HL-60 (cell line): ENCODE measurements at regions not wholly inside any gene's neighbourhood (a gene's known extent, or its start where the extent isn't known, plus 50 kb on each side); places are given as distances from the start of the nearest gene placed in this dataset.

Source experiments
- DNase-seq, 2 experiments: peaks; one replicate each; pipeline ENCODE4 v3.0.0-alpha.2; 2010 to 2020; ENCODE audit warnings: low read depth in 1 of 2, low spot score in 1 of 2
- H3K27ac ChIP-seq: fragments of 250-450 bp; sonication (Bioruptor Pico); replicated peaks from 2 replicates; pipeline ENCODE4 v1.5.1; 2020; ENCODE audit warnings: mild to moderate bottlenecking, moderate library complexity
- H3K27me3 ChIP-seq: fragments of 250-450 bp; sonication (Bioruptor Pico); 2 replicates; pipeline ENCODE4 v1.5.1; 2021; ENCODE audit warnings: mild to moderate bottlenecking, moderate library complexity; ENCODE audit not compliant: insufficient read depth, poor library complexity, severe bottlenecking
- H3K4me3 ChIP-seq: replicated peaks from 2 replicates; pipeline ENCODE4 v1.5.1; 2011; ENCODE audit warnings: mild to moderate bottlenecking, control low read depth, low read length; ENCODE audit not compliant: insufficient read depth
- GABPA ChIP-seq: IDR thresholded peaks from 2 replicates; pipeline ENCODE4 v1.6.1; 2012; ENCODE audit warnings: low read depth
- POLR2AphosphoS5 ChIP-seq: IDR thresholded peaks from 2 replicates; pipeline ENCODE4 v1.6.1; 2012; ENCODE audit warnings: low read depth
- SPI1 ChIP-seq: IDR thresholded peaks from 2 replicates; pipeline ENCODE4 v1.6.1; 2012; ENCODE audit warnings: low read depth, mild to moderate bottlenecking, borderline replicate concordance
- TF ChIP-seq, protein P1 (sequence below): IDR thresholded peaks from 2 replicates; pipeline ENCODE4 v1.6.1; 2012; ENCODE audit warnings: low read depth; ENCODE audit not compliant: insufficient replicate concordance
- TF ChIP-seq, protein P2 (sequence below): IDR thresholded peaks from one replicate; pipeline ENCODE4 v1.5.1; 2011; ENCODE audit warnings: low read length, control low read depth, inconsistent platforms; ENCODE audit not compliant: insufficient read depth

DNA sequence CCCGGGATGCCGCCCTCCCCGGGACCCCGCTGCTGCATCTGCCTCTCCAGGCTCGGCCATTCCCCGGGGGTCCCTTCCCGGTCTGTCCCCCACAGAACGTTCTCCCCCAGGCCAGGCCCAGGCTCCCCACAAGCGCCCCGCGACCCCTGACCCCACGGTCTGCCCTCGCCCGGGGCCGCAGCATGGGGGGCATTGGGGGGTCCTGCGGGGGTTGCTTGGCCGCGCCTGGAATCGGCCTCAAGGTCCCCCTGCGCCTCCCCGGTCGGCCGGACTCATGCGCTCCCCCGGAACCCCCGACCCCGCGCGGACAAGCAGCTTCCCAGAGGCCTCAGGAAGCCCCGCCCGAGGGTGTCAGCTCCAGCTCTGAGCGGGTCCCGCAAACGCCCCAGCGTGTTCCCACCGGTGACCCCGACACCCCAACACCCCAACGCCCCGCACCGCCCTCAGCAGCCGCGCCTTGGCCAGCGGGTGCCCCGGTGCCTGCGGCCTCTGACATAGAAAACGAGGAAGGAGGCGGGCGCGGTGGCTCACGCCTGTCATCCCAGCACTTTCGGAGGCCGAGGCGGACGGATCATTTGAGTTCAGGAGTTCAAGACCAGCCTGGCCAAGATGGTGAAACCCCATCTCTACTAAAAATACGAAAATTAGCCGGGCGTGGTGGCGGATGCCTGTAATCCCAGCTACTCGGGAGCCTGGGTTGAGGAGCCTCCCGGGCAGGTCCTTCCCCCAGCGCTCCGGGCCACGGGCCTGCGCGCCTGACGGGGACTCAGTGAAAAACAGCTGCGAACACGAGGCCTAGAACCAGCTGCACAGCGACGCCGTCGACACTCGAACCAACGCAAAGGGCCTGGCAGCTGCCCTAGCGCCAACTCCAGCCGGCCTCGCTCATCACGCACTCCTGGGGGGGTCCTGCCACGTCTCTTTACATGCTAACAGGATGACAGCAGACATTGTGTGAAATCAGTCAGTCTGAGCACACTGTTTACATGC is 61.8 kb upstream of the CTDP1 start:
- no peaks in the 10 kb centered on the region for H3K27me3 ChIP-seq
- H3K27ac ChIP-seq: no peak overlapping the region
- H3K4me3 ChIP-seq: no peak overlapping the region
- DNase-seq: no peak
- no peak for TF ChIP-seq POLR2AphosphoS5
- TF ChIP-seq, protein P1, sequence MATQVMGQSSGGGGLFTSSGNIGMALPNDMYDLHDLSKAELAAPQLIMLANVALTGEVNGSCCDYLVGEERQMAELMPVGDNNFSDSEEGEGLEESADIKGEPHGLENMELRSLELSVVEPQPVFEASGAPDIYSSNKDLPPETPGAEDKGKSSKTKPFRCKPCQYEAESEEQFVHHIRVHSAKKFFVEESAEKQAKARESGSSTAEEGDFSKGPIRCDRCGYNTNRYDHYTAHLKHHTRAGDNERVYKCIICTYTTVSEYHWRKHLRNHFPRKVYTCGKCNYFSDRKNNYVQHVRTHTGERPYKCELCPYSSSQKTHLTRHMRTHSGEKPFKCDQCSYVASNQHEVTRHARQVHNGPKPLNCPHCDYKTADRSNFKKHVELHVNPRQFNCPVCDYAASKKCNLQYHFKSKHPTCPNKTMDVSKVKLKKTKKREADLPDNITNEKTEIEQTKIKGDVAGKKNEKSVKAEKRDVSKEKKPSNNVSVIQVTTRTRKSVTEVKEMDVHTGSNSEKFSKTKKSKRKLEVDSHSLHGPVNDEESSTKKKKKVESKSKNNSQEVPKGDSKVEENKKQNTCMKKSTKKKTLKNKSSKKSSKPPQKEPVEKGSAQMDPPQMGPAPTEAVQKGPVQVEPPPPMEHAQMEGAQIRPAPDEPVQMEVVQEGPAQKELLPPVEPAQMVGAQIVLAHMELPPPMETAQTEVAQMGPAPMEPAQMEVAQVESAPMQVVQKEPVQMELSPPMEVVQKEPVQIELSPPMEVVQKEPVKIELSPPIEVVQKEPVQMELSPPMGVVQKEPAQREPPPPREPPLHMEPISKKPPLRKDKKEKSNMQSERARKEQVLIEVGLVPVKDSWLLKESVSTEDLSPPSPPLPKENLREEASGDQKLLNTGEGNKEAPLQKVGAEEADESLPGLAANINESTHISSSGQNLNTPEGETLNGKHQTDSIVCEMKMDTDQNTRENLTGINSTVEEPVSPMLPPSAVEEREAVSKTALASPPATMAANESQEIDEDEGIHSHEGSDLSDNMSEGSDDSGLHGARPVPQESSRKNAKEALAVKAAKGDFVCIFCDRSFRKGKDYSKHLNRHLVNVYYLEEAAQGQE: no peak
- TF ChIP-seq SPI1: no peak
- TF ChIP-seq, protein P2, sequence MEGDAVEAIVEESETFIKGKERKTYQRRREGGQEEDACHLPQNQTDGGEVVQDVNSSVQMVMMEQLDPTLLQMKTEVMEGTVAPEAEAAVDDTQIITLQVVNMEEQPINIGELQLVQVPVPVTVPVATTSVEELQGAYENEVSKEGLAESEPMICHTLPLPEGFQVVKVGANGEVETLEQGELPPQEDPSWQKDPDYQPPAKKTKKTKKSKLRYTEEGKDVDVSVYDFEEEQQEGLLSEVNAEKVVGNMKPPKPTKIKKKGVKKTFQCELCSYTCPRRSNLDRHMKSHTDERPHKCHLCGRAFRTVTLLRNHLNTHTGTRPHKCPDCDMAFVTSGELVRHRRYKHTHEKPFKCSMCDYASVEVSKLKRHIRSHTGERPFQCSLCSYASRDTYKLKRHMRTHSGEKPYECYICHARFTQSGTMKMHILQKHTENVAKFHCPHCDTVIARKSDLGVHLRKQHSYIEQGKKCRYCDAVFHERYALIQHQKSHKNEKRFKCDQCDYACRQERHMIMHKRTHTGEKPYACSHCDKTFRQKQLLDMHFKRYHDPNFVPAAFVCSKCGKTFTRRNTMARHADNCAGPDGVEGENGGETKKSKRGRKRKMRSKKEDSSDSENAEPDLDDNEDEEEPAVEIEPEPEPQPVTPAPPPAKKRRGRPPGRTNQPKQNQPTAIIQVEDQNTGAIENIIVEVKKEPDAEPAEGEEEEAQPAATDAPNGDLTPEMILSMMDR: no peak
- no peak for TF ChIP-seq GABPA

- Histone ChIP-seq H3K27ac (no peak overlapping the region), H3K27me3 (no peaks in the 10 kb centered on the region), H3K4me3 (no peak overlapping the region)
- TF ChIP-seq, protein P1: no peak
- no peak for TF ChIP-seq SPI1
- TF ChIP-seq GABPA: no peak
- TF ChIP-seq, protein P2: no peak
- TF ChIP-seq POLR2AphosphoS5: no peak
- no peak for DNase-seq
These were observed 58.9 kb upstream of the CTDP1 start for GRCh38 chr18:79620576-79621165.

DNA sequence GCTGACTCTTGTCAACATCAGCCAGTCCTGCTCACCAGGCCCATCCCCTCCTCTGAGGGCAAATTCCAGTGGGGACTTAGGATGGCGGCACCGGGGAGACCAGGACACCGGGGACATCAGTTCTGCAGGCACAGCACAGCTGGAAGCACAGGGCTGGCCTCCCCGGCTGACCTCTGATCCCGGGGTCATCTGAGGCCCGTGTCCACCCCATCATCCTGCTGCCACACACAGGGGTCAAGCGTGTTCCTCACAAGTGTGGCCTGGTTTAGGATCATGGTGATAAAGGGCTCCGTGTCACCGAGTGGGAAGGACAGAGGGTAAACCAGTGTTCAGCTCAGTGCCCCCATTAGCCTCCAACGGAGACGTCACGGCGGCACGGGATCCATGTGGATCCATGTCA is 58.1 kb upstream of the CTDP1 start:
- no peak for DNase-seq
- TF ChIP-seq POLR2AphosphoS5 (no peak), SPI1 (no peak), GABPA (no peak)
- TF ChIP-seq, protein P1: no peak
- TF ChIP-seq, protein P2: no peak
- Histone ChIP-seq H3K27ac (no peak overlapping the region), H3K27me3 (no peaks in the 10 kb centered on the region), H3K4me3 (no peak overlapping the region)
